ENCODE measurements at regions not wholly inside any gene's neighbourhood (a gene's known extent, or its start where the extent isn't known, plus 50 kb on each side); places are given as distances from the start of the nearest gene placed in this dataset.

GRCh38 chr6:159608961-159609651 lies 83.9 kb downstream of the SOD2 start:
- H2AFZ ChIP-seq (ENCODE audit: low read length) = no peak overlapping the region
- H3K4me2 ChIP-seq (ENCODE audit: insufficient read depth, low read length, poor library complexity, severe bottlenecking) = no peak overlapping the region
- H3K79me1 ChIP-seq (ENCODE audit: low read depth, low read length) = no peaks in the 10 kb centered on the region
- no peak overlapping the region for H2BK120ac ChIP-seq (ENCODE audit: low read depth, low read length)
- H3K9me3 ChIP-seq (replicated peaks in 1 of 2; ENCODE audit: control insufficient read depth in 2 of 2, insufficient read depth in 1 of 2, low read depth in 1 of 2, low read length in 2 of 2) = peaks cover 0 to 2% of the 10 kb centered on the region in 2 donors
- no peak overlapping the region for H2BK15ac ChIP-seq (ENCODE audit: low read length)
- H2BK5ac ChIP-seq (ENCODE audit: low read length) = no peak overlapping the region
- no peaks in the 10 kb centered on the region for H3K36me3 ChIP-seq (replicated peaks in 1 of 2; ENCODE audit: control insufficient read depth in 2 of 2, insufficient read depth in 2 of 2, low read length in 2 of 2)
- no peak overlapping the region for H3K18ac ChIP-seq (ENCODE audit: low read length)
- no peak overlapping the region for H2AK5ac ChIP-seq (ENCODE audit: low read depth, low read length)
- no peak overlapping the region for H4K8ac ChIP-seq (ENCODE audit: low read depth, low read length)
- no CpG with 5 or more reads among the region's 6 CpGs for WGBS, 2 donors (ENCODE audit: extremely low coverage in 2 of 2, insufficient read length in 2 of 2, insufficient replicate concordance in 1 of 2)
- H3K27me3 ChIP-seq (ENCODE audit: control insufficient read depth in 3 of 3, insufficient read depth in 3 of 3, low read depth in 1 of 3, low read length in 3 of 3) = no peaks in the 10 kb centered on the region
- H3K4me1 ChIP-seq (ENCODE audit: control insufficient read depth in 2 of 2, insufficient read depth in 1 of 2, low read depth in 1 of 2, low read length in 2 of 2) = no peaks in the 10 kb centered on the region
- no peak overlapping the region for H3K4me3 ChIP-seq (ENCODE audit: low read length in 2 of 2)
- no peak for DNase-seq (ENCODE audit: low spot score)
- no peak overlapping the region for H4K91ac ChIP-seq (ENCODE audit: low read depth, low read length, poor library complexity)
- no peak overlapping the region for H3K9ac ChIP-seq (ENCODE audit: low read depth, low read length, poor library complexity)
- H3K23ac ChIP-seq (ENCODE audit: low read depth, low read length, poor library complexity) = no peak overlapping the region
- H3K4ac ChIP-seq (ENCODE audit: low read length) = no peak overlapping the region
- no peak overlapping the region for H2BK12ac ChIP-seq (ENCODE audit: low read length)
- no peak overlapping the region for H3K14ac ChIP-seq (ENCODE audit: low read length)
- H3K27ac ChIP-seq (replicated peaks; ENCODE audit: low read length) = no peak overlapping the region

GRCh38 chr6:159606786-159607185 lies 86.3 kb downstream of the SOD2 start:
- no peak overlapping the region for H4K8ac ChIP-seq (ENCODE audit: low read depth, low read length)
- H3K18ac ChIP-seq (ENCODE audit: low read length) = no peak overlapping the region
- no peaks in the 10 kb centered on the region for H3K36me3 ChIP-seq (replicated peaks in 1 of 2; ENCODE audit: control insufficient read depth in 2 of 2, insufficient read depth in 2 of 2, low read length in 2 of 2)
- H2BK15ac ChIP-seq (ENCODE audit: low read length) = no peak overlapping the region
- H4K91ac ChIP-seq (ENCODE audit: low read depth, low read length, poor library complexity) = no peak overlapping the region
- no peak overlapping the region for H3K23ac ChIP-seq (ENCODE audit: low read depth, low read length, poor library complexity)
- H3K14ac ChIP-seq (ENCODE audit: low read length) = no peak overlapping the region
- no peaks in the 10 kb centered on the region for H3K4me1 ChIP-seq (ENCODE audit: control insufficient read depth in 2 of 2, insufficient read depth in 1 of 2, low read depth in 1 of 2, low read length in 2 of 2)
- H3K4me3 ChIP-seq (ENCODE audit: low read length in 2 of 2) = no peak overlapping the region
- H3K9ac ChIP-seq (ENCODE audit: low read depth, low read length, poor library complexity) = no peak overlapping the region
- no peak overlapping the region for H3K27ac ChIP-seq (replicated peaks; ENCODE audit: low read length)
- H2BK120ac ChIP-seq (ENCODE audit: low read depth, low read length) = no peak overlapping the region
- no peak overlapping the region for H2BK12ac ChIP-seq (ENCODE audit: low read length)
- no peak overlapping the region for H2AFZ ChIP-seq (ENCODE audit: low read length)
- H3K79me1 ChIP-seq (ENCODE audit: low read depth, low read length) = no peaks in the 10 kb centered on the region
- H3K27me3 ChIP-seq (ENCODE audit: control insufficient read depth in 3 of 3, insufficient read depth in 3 of 3, low read depth in 1 of 3, low read length in 3 of 3) = no peaks in the 10 kb centered on the region
- no CpG with 5 or more reads among the region's 2 CpGs for WGBS, 2 donors (ENCODE audit: extremely low coverage in 2 of 2, insufficient read length in 2 of 2, insufficient replicate concordance in 1 of 2)
- no peak overlapping the region for H2BK5ac ChIP-seq (ENCODE audit: low read length)
- no peak for DNase-seq (ENCODE audit: low spot score)
- H2AK5ac ChIP-seq (ENCODE audit: low read depth, low read length) = no peak overlapping the region
- H3K9me3 ChIP-seq (replicated peaks in 1 of 2; ENCODE audit: control insufficient read depth in 2 of 2, insufficient read depth in 1 of 2, low read depth in 1 of 2, low read length in 2 of 2) = no peaks in the 10 kb centered on the region
- no peak overlapping the region for H3K4ac ChIP-seq (ENCODE audit: low read length)
- H3K4me2 ChIP-seq (ENCODE audit: insufficient read depth, low read length, poor library complexity, severe bottlenecking) = no peak overlapping the region

- Histone ChIP-seq H3K4me3 (ENCODE audit: low read length in 2 of 2) (no peak overlapping the region), H3K14ac (ENCODE audit: low read length) (no peak overlapping the region), H2BK120ac (ENCODE audit: low read depth, low read length) (no peak overlapping the region), H2AK5ac (ENCODE audit: low read depth, low read length) (no peak overlapping the region), H3K9ac (ENCODE audit: low read depth, low read length, poor library complexity) (no peak overlapping the region), H3K36me3 (replicated peaks in 1 of 2; ENCODE audit: control insufficient read depth in 2 of 2, insufficient read depth in 2 of 2, low read length in 2 of 2) (no peaks in the 10 kb centered on the region), H2BK12ac (ENCODE audit: low read length) (no peak overlapping the region), H3K4me1 (ENCODE audit: control insufficient read depth in 2 of 2, insufficient read depth in 1 of 2, low read depth in 1 of 2, low read length in 2 of 2) (no peaks in the 10 kb centered on the region), H3K4ac (ENCODE audit: low read length) (no peak overlapping the region), H3K79me1 (ENCODE audit: low read depth, low read length) (no peaks in the 10 kb centered on the region), H3K27me3 (ENCODE audit: control insufficient read depth in 3 of 3, insufficient read depth in 3 of 3, low read depth in 1 of 3, low read length in 3 of 3) (no peaks in the 10 kb centered on the region), H3K18ac (ENCODE audit: low read length) (no peak overlapping the region), H3K27ac (replicated peaks; ENCODE audit: low read length) (no peak overlapping the region), H2AFZ (ENCODE audit: low read length) (no peak overlapping the region), H3K4me2 (ENCODE audit: insufficient read depth, low read length, poor library complexity, severe bottlenecking) (no peak overlapping the region), H3K23ac (ENCODE audit: low read depth, low read length, poor library complexity) (peak overlapping the region; percentile 26), H4K8ac (ENCODE audit: low read depth, low read length) (no peak overlapping the region), H2BK5ac (ENCODE audit: low read length) (no peak overlapping the region), H4K91ac (ENCODE audit: low read depth, low read length, poor library complexity) (peak overlapping the region; percentile 6), H2BK15ac (ENCODE audit: low read length) (no peak overlapping the region), H3K9me3 (replicated peaks in 1 of 2; ENCODE audit: control insufficient read depth in 2 of 2, insufficient read depth in 1 of 2, low read depth in 1 of 2, low read length in 2 of 2) (no peaks in the 10 kb centered on the region)
- DNase-seq (ENCODE audit: low spot score) = no peak
- 100% methylated on average over 1 to 3 of the region's 6 CpGs for WGBS, 2 donors (ENCODE audit: extremely low coverage in 2 of 2, insufficient read length in 2 of 2, insufficient replicate concordance in 1 of 2)
These were observed 88.5 kb downstream of the SOD2 start for GRCh38 chr6:159604443-159604956.

GRCh38 chr6:159602431-159603041 lies 90.5 kb downstream of the SOD2 start:
- no peak overlapping the region for H4K91ac ChIP-seq (ENCODE audit: low read depth, low read length, poor library complexity)
- no peak overlapping the region for H2AK5ac ChIP-seq (ENCODE audit: low read depth, low read length)
- no peaks in the 10 kb centered on the region for H3K9me3 ChIP-seq (replicated peaks in 1 of 2; ENCODE audit: control insufficient read depth in 2 of 2, insufficient read depth in 1 of 2, low read depth in 1 of 2, low read length in 2 of 2)
- no CpG with 5 or more reads among the region's 23 CpGs for WGBS, 2 donors (ENCODE audit: extremely low coverage in 2 of 2, insufficient read length in 2 of 2, insufficient replicate concordance in 1 of 2)
- H3K14ac ChIP-seq (ENCODE audit: low read length) = no peak overlapping the region
- H2AFZ ChIP-seq (ENCODE audit: low read length) = no peak overlapping the region
- no peak overlapping the region for H3K4ac ChIP-seq (ENCODE audit: low read length)
- no peaks in the 10 kb centered on the region for H3K79me1 ChIP-seq (ENCODE audit: low read depth, low read length)
- peaks cover 0 to 2% of the 10 kb centered on the region in 2 donors for H3K4me1 ChIP-seq (ENCODE audit: control insufficient read depth in 2 of 2, insufficient read depth in 1 of 2, low read depth in 1 of 2, low read length in 2 of 2)
- no peak overlapping the region for H2BK5ac ChIP-seq (ENCODE audit: low read length)
- no peak overlapping the region for H2BK12ac ChIP-seq (ENCODE audit: low read length)
- no peak overlapping the region for H2BK15ac ChIP-seq (ENCODE audit: low read length)
- H3K4me2 ChIP-seq (ENCODE audit: insufficient read depth, low read length, poor library complexity, severe bottlenecking) = no peak overlapping the region
- H3K23ac ChIP-seq (ENCODE audit: low read depth, low read length, poor library complexity) = no peak overlapping the region
- H4K8ac ChIP-seq (ENCODE audit: low read depth, low read length) = no peak overlapping the region
- no peak for DNase-seq (ENCODE audit: low spot score)
- no peak overlapping the region for H3K27ac ChIP-seq (replicated peaks; ENCODE audit: low read length)
- H3K4me3 ChIP-seq (ENCODE audit: low read length in 2 of 2) = no peak overlapping the region
- no peak overlapping the region for H2BK120ac ChIP-seq (ENCODE audit: low read depth, low read length)
- H3K9ac ChIP-seq (ENCODE audit: low read depth, low read length, poor library complexity) = no peak overlapping the region
- peak overlapping the region; percentile 72 for H3K18ac ChIP-seq (ENCODE audit: low read length)
- no peaks in the 10 kb centered on the region for H3K36me3 ChIP-seq (replicated peaks in 1 of 2; ENCODE audit: control insufficient read depth in 2 of 2, insufficient read depth in 2 of 2, low read length in 2 of 2)
- H3K27me3 ChIP-seq (ENCODE audit: control insufficient read depth in 3 of 3, insufficient read depth in 3 of 3, low read depth in 1 of 3, low read length in 3 of 3) = peaks cover 0 to 3% (median 0%) of the 10 kb centered on the region in 3 experiments

Measured in neuronal stem cell (in vitro differentiated cells).